SK-N-MC (cell line): ENCODE measurements at regions not wholly inside any gene's neighbourhood (a gene's known extent, or its start where the extent isn't known, plus 50 kb on each side); places are given as distances from the start of the nearest gene placed in this dataset.

Source experiments
- EZH2 ChIP-seq: fragments of 200-600 bp; sonication (generic); IDR thresholded peaks from one replicate; pipeline ENCODE4 v1.6.1; 2017; ENCODE audit warnings: antibody characterized with exemption
- POLR2AphosphoS5 ChIP-seq: IDR thresholded peaks from 2 replicates; pipeline ENCODE4 v1.6.1; 2012; ENCODE audit warnings: mild to moderate bottlenecking, low read depth, low read length, borderline replicate concordance

GRCh38 chr4:8727546-8728510 is 135.3 kb downstream of the CPZ start:
- TF ChIP-seq EZH2 (no peak), POLR2AphosphoS5 (no peak)
